ENCODE measurements at regions not wholly inside any gene's neighbourhood (a gene's known extent, or its start where the extent isn't known, plus 50 kb on each side); places are given as distances from the start of the nearest gene placed in this dataset.
"Not testable (repeated sequence)": the region's sequence is repeated elsewhere in the genome, so short reads cannot be mapped to it uniquely, and the experiment has no call there.

- DNase-seq (ENCODE audit: low spot score), result not testable (repeated sequence)
Observed at GRCh38 chr2:87431051-87431450, 316.8 kb upstream of the PLGLB2 start.

- DNase-seq (ENCODE audit: low spot score), result not testable (repeated sequence)
Observed at GRCh38 chr2:87432711-87433453, 315.0 kb upstream of the PLGLB2 start.

- DNase-seq (ENCODE audit: low spot score), result not testable (repeated sequence)
Observed at GRCh38 chr2:87436007-87436406, 311.9 kb upstream of the PLGLB2 start.

- DNase-seq (ENCODE audit: low spot score), result peak; percentile 1
Observed at GRCh38 chr2:87437701-87438260, 310.1 kb upstream of the PLGLB2 start.

GRCh38 chr2:87438780-87439454, 309.0 kb upstream of the PLGLB2 start:
- DNase-seq (ENCODE audit: low spot score), result not testable (repeated sequence)

GRCh38 chr2:87439617-87440204, 308.2 kb upstream of the PLGLB2 start:
- DNase-seq (ENCODE audit: low spot score), result peak; percentile 0

- not testable (repeated sequence) for DNase-seq (ENCODE audit: low spot score)
Observed at GRCh38 chr2:87440650-87441049, 307.2 kb upstream of the PLGLB2 start.

- DNase-seq (ENCODE audit: low spot score), result not testable (repeated sequence)
Observed at GRCh38 chr2:87441375-87441774, 306.5 kb upstream of the PLGLB2 start.

- not testable (repeated sequence) for DNase-seq (ENCODE audit: low spot score)
Observed at GRCh38 chr2:87442983-87443577, 304.8 kb upstream of the PLGLB2 start.

GRCh38 chr2:87444951-87445350, 302.9 kb upstream of the PLGLB2 start:
- not testable (repeated sequence) for DNase-seq (ENCODE audit: low spot score)

GRCh38 chr2:87445613-87446312, 302.1 kb upstream of the PLGLB2 start:
- DNase-seq (ENCODE audit: low spot score), result not testable (repeated sequence)

- DNase-seq (ENCODE audit: low spot score), result not testable (repeated sequence)
Observed at GRCh38 chr2:87446313-87446696, 301.6 kb upstream of the PLGLB2 start.

- DNase-seq (ENCODE audit: low spot score), result not testable (repeated sequence)
Observed at GRCh38 chr2:87449462-87449980, 298.4 kb upstream of the PLGLB2 start.

GRCh38 chr2:87452193-87452592, 295.7 kb upstream of the PLGLB2 start:
- not testable (repeated sequence) for DNase-seq (ENCODE audit: low spot score)

- peak; percentile 5 for DNase-seq (ENCODE audit: low spot score)
Observed at GRCh38 chr2:87452861-87453260, 295.0 kb upstream of the PLGLB2 start.

GRCh38 chr2:87453965-87454364, 293.9 kb upstream of the PLGLB2 start:
- DNase-seq (ENCODE audit: low spot score), result not testable (repeated sequence)

- not testable (repeated sequence) for DNase-seq (ENCODE audit: low spot score)
Observed at GRCh38 chr2:87454421-87454820, 293.5 kb upstream of the PLGLB2 start.

GRCh38 chr2:87455209-87455853, 292.6 kb upstream of the PLGLB2 start:
- DNase-seq (ENCODE audit: low spot score), result not testable (repeated sequence)

GRCh38 chr2:87455854-87456249, 292.0 kb upstream of the PLGLB2 start:
- DNase-seq (ENCODE audit: low spot score), result not testable (repeated sequence)

GRCh38 chr2:87456477-87457128, 291.3 kb upstream of the PLGLB2 start:
- DNase-seq (ENCODE audit: low spot score), result not testable (repeated sequence)

All from HuH-7.5 (cell line).